A673 (cell line): ENCODE measurements at regions not wholly inside any gene's neighbourhood (a gene's known extent, or its start where the extent isn't known, plus 50 kb on each side); places are given as distances from the start of the nearest gene placed in this dataset.

Experiments used
- BruUV-seq: library from RNA; stranded (reverse); fragments of 400-500 nt; replicated peaks from 2 replicates; lab custom pipeline; 2021; lab: Mats Ljungman, UMichigan
- CTCF ChIA-PET: fragments of 300-600 bp; sonication (Branson Sonifier 250); formaldehyde crosslinking; loops from one replicate; lab custom pipeline; 2022; ENCODE audit warnings: antibody characterized with exemption; lab: Charles Lee
- POLR2A ChIA-PET: fragments of 300-600 bp; sonication (Branson Sonifier 250); formaldehyde crosslinking; loops from one replicate; lab custom pipeline; 2022; ENCODE audit warnings: antibody characterized with exemption; ENCODE audit not compliant: low non-redundant PET; lab: Charles Lee
- DNase-seq: peaks from one replicate; pipeline ENCODE4 v3.0.0-alpha.2; 2015; ENCODE audit warnings: low spot score
- H3K27ac ChIP-seq: fragments of 200-600 bp; sonication (generic); 2 replicates; pipeline ENCODE4 v1.5.1; 2016; ENCODE audit warnings: mixed run types, low read depth, mild to moderate bottlenecking, mixed read lengths, antibody characterized with exemption, low read length; ENCODE audit not compliant: poor library complexity, severe bottlenecking
- H3K27me3 ChIP-seq: fragments of 200-600 bp; sonication (generic); replicated peaks from 2 replicates; pipeline ENCODE4 v1.6.1; 2017; ENCODE audit warnings: mixed run types, low read depth, mild to moderate bottlenecking, mixed read lengths, antibody characterized with exemption, low read length; ENCODE audit not compliant: insufficient read depth, poor library complexity
- H3K36me3 ChIP-seq: fragments of 200-600 bp; sonication (generic); 2 replicates; pipeline ENCODE4 v1.6.1; 2016; ENCODE audit warnings: mixed run types, mild to moderate bottlenecking, mixed read lengths, antibody characterized with exemption, low read length; ENCODE audit not compliant: insufficient read depth, poor library complexity, severe bottlenecking
- H3K4me1 ChIP-seq: fragments of 200-600 bp; sonication (generic); 2 replicates; pipeline ENCODE4 v1.6.1; 2017; ENCODE audit warnings: mixed run types, mild to moderate bottlenecking, mixed read lengths, antibody characterized with exemption, low read length; ENCODE audit not compliant: insufficient read depth, poor library complexity, severe bottlenecking
- H3K4me3 ChIP-seq: fragments of 200-600 bp; sonication (generic); 2 replicates; pipeline ENCODE4 v1.5.1; 2016; ENCODE audit warnings: low read depth, mixed run types, mild to moderate bottlenecking, mixed read lengths, low read length; ENCODE audit not compliant: poor library complexity, severe bottlenecking
- H3K9me3 ChIP-seq: fragments of 200-600 bp; sonication (generic); 2 replicates; pipeline ENCODE4 v1.6.1; 2016; ENCODE audit warnings: mixed run types, low read depth, mild to moderate bottlenecking, mixed read lengths, antibody characterized with exemption, low read length; ENCODE audit not compliant: poor library complexity, severe bottlenecking
- EZH2 ChIP-seq: fragments of 200-600 bp; sonication (generic); IDR thresholded peaks from 2 replicates; pipeline ENCODE4 v1.6.1; 2017; ENCODE audit warnings: borderline replicate concordance, low read depth, mild to moderate bottlenecking, mixed read lengths, antibody characterized with exemption, low read length; ENCODE audit not compliant: poor library complexity, severe bottlenecking
- intact Hi-C: fragments of 100-400 bp; cut with micrococcal nuclease; formaldehyde crosslinking; loops from one replicate; pipeline ENCODE4 v1.10.0; 2022; ENCODE audit not compliant: unreplicated experiment
- TF ChIP-seq, protein P1 (sequence below): fragments of 300-800, 200-600 bp; sonication (generic); conservative IDR thresholded peaks from 2 replicates; pipeline ENCODE4 v1.5.1; 2017; ENCODE audit warnings: low read depth, mild to moderate bottlenecking, antibody characterized with exemption, low read length, moderate library complexity, mixed read lengths

DNA sequence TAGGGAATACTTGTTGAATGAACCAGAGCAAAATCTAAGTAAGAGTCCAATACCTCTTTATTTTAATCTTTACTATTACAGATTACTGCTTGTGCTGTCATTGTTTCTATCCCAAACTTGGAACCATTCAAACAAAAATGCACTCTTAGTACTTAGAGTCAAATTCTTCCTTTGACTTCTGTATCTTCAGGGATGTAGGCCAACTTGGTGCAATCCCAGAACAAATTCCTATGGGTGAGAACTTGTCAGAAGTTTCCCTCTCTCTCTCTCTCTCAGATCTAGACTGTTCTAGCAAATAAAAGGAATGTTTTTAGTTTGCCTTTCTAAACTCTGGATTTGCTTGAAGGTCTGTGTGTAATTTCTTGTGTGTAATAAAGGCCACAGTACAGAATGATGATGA lies 329.0 kb upstream of the TMTC4 start:
- H3K4me3 ChIP-seq = no peak overlapping the region
- CTCF ChIA-PET = no interaction called here
- no peak for DNase-seq
- POLR2A ChIA-PET = no interaction called here
- H3K9me3 ChIP-seq = no peaks in the 10 kb centered on the region
- BruUV-seq = no TSS peak
- no peaks in the 10 kb centered on the region for H3K36me3 ChIP-seq
- no peaks in the 10 kb centered on the region for H3K27me3 ChIP-seq
- H3K4me1 ChIP-seq = no peaks in the 10 kb centered on the region
- TF ChIP-seq, protein P1, sequence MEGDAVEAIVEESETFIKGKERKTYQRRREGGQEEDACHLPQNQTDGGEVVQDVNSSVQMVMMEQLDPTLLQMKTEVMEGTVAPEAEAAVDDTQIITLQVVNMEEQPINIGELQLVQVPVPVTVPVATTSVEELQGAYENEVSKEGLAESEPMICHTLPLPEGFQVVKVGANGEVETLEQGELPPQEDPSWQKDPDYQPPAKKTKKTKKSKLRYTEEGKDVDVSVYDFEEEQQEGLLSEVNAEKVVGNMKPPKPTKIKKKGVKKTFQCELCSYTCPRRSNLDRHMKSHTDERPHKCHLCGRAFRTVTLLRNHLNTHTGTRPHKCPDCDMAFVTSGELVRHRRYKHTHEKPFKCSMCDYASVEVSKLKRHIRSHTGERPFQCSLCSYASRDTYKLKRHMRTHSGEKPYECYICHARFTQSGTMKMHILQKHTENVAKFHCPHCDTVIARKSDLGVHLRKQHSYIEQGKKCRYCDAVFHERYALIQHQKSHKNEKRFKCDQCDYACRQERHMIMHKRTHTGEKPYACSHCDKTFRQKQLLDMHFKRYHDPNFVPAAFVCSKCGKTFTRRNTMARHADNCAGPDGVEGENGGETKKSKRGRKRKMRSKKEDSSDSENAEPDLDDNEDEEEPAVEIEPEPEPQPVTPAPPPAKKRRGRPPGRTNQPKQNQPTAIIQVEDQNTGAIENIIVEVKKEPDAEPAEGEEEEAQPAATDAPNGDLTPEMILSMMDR = no peak
- no peak for TF ChIP-seq EZH2
- no peak overlapping the region for H3K27ac ChIP-seq
- intact Hi-C loops = no loop called here

DNA sequence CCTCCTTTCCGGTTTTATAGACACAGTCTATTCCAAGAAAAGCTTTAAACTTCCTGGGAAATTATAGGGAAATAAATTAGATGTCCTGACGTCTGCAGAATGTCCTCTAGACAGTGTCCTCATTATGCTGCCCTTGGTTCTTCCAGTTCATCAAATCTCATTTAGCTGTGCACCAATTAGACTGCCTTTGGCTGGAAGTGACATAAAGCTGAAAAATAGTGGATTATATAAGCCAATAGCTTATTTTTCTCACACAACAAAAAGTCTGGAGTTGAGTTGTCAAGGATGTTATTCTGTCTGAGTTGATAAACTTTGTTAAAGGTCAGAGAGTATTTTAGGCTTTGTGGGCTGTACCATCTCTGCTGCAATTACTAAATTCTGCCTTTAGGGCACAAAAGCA lies 314.8 kb upstream of the TMTC4 start:
- no peak for DNase-seq
- Histone ChIP-seq H3K27ac (no peak overlapping the region), H3K36me3 (no peaks in the 10 kb centered on the region), H3K4me1 (peaks cover 6% of the 10 kb centered on the region), H3K4me3 (no peak overlapping the region), H3K27me3 (no peaks in the 10 kb centered on the region), H3K9me3 (no peaks in the 10 kb centered on the region)
- CTCF ChIA-PET = no interaction called here
- intact Hi-C loops = loop anchor here (2.0 to 10.0 kb wide), 2 partner anchors 267 to 1335 kb away; no protein-coding TSS in a partner anchor
- POLR2A ChIA-PET = no interaction called here
- BruUV-seq = no TSS peak
- TF ChIP-seq EZH2 = no peak
- TF ChIP-seq, protein P1 = no peak

DNA sequence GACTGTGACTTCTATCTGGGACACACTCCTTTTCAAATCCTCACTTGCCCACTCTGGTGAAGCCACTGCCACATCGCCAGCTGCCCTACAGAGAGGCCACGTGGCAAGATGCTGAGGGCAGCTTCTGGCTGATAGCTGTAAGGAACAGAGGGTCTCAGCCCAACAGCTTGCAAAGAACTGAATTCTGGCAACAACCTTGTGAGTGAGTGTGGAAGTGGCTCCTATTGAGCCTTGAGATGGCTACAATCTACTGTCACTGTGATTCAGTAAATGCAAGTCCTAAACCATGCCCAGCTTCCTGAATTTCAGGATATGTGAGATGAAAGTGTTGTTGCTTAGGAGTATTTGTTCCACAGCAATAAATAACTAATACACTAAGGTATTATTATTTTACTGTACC lies 314.3 kb upstream of the TMTC4 start:
- intact Hi-C loops = loop anchor here (2.0 to 10.0 kb wide), 2 partner anchors 266 to 1334 kb away; no protein-coding TSS in a partner anchor
- no peaks in the 10 kb centered on the region for H3K36me3 ChIP-seq
- CTCF ChIA-PET = no interaction called here
- peaks cover 10% of the 10 kb centered on the region for H3K4me1 ChIP-seq
- TF ChIP-seq EZH2 = no peak
- TF ChIP-seq, protein P1 = no peak
- H3K4me3 ChIP-seq = no peak overlapping the region
- no TSS peak for BruUV-seq
- POLR2A ChIA-PET = no interaction called here
- H3K27me3 ChIP-seq = no peaks in the 10 kb centered on the region
- H3K9me3 ChIP-seq = no peaks in the 10 kb centered on the region
- no peak for DNase-seq
- H3K27ac ChIP-seq = no peak overlapping the region
